Stomach (tissue), 8 donors: ENCODE measurements at regions not wholly inside any gene's neighbourhood (a gene's known extent, or its start where the extent isn't known, plus 50 kb on each side); places are given as distances from the start of the nearest gene placed in this dataset.

Source experiments
- DNase-seq, 2 donors: peaks; one replicate each; pipeline versions ENCODE4 v3.0.0 to v3.0.0-alpha.2; 2013 to 2019
- H3K27ac ChIP-seq, 5 donors: fragments of 200-600 bp in 4 of 5; sonication (generic) in 4 of 5; one replicate each; pipeline ENCODE4 v1.5.1; 2013 to 2019; ENCODE audit warnings: mild to moderate bottlenecking in 1 of 5, moderate library complexity in 1 of 5
- H3K27me3 ChIP-seq, 3 donors: fragments of 200-600 bp; sonication (generic); one replicate each; pipeline ENCODE4 v1.5.1; 2017 to 2019; ENCODE audit warnings: mixed run types in 1 of 3
- H3K36me3 ChIP-seq, 4 donors: fragments of 200-600 bp; sonication (generic); 1 replicate in 3 of 4; 2 replicates in 1 of 4; pipeline ENCODE4 v1.5.1; 2016 to 2019
- H3K4me1 ChIP-seq, 4 donors: fragments of 200-600 bp; sonication (generic); one replicate each; pipeline ENCODE4 v1.5.1; 2016 to 2019
- H3K4me3 ChIP-seq, 4 donors: fragments of 200-600 bp; sonication (generic) in 3 of 4; one replicate each; pipeline ENCODE4 v1.5.1; 2016 to 2019; ENCODE audit warnings: mild to moderate bottlenecking in 1 of 4
- H3K9me3 ChIP-seq, 4 donors: fragments of 200-600 bp; sonication (generic); one replicate each; pipeline ENCODE4 v1.5.1; 2016 to 2019
- EP300 ChIP-seq: sonication (generic); formaldehyde crosslinking; IDR thresholded peaks from one replicate; pipeline ENCODE4 v1.6.1; 2017; ENCODE audit warnings: antibody characterized with exemption
- POLR2A ChIP-seq, 4 donors: fragments of 450-650 bp; IDR thresholded peaks; one replicate each; pipeline ENCODE4 v1.6.1; 2016; ENCODE audit warnings: antibody characterized with exemption in 4 of 4, control low read depth in 2 of 4, mild to moderate bottlenecking in 1 of 4, moderate library complexity in 1 of 4
- POLR2AphosphoS5 ChIP-seq, 3 donors: sonication (generic); formaldehyde crosslinking; IDR thresholded peaks; one replicate each; pipeline ENCODE4 v1.6.1; 2016; ENCODE audit warnings: antibody characterized with exemption in 3 of 3
- WGBS, 5 donors: extraction: QIAGEN DNeasy Blood & Tissue Kit in 3 of 5; methylation state at CpG; one replicate each; pipeline versions ENCODE4 v1.1.5 to v1.1.7; 2013 to 2018; 5-methylcytosine and 5-hydroxymethylcytosine counted together
- intact Hi-C: fragments of 100-400 bp; cut with DNase I; formaldehyde crosslinking; loops from one replicate; pipeline ENCODE4 v1.15.1; 2023; ENCODE audit warnings: low total_unique reads
- TF ChIP-seq, protein P1 (sequence below), 7 experiments: fragments of 450-650 bp in 4 of 7; fragments of 200-600 bp in 3 of 7; sonication (generic) in 3 of 7; IDR thresholded peaks; one replicate each; pipeline ENCODE4 v1.5.1; 2016 to 2019; ENCODE audit warnings: antibody characterized with exemption in 7 of 7, control low read depth in 2 of 7, mild to moderate bottlenecking in 1 of 7
- donor health status: healthy with polysubstance abuse.
- donor health status: Bipolar disorder and iron deficiency.
- donor health status: healthy.

DNA sequence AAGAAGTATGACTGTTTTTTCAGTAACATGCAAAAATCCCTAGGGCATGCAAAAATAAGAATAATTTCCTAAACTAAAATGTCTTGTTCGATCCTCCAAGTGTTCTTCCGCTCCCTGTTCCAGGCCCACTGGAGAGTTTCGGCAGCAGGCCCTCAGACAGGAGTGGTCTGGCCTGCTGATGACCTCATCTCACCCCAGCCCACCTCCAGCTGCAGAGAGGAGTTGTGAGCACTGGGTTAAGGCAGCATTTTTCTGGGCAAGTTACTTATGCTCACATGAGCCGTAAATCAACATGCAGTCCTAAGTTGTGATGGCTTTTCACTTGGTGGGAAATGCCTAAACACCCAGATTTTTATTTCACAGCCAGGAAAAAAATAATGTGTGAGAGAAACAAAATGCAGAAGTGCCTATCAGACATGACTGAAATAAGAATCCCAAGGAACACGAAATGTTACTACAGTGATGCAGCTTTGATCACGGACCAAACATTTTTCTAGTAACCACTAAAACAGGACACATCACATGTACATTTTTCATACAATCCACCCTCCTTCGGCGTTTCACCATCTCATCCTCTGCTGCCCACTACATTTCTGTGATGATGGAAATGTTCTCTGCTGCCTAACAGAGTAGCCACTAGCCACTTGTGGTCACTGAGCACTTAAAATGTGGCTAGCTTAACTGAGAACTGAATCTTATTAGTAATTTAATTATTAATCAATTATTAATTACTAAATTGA lies 153.3 kb upstream of the TBL1X start:
- Histone ChIP-seq H3K9me3 (no peaks in the 10 kb centered on the region), H3K27ac (no peak overlapping the region), H3K27me3 (no peaks in the 10 kb centered on the region), H3K4me3 (no peak overlapping the region), H3K36me3 (no peaks in the 10 kb centered on the region), H3K4me1 (no peaks in the 10 kb centered on the region)
- no peak for DNase-seq
- TF ChIP-seq, protein P1, sequence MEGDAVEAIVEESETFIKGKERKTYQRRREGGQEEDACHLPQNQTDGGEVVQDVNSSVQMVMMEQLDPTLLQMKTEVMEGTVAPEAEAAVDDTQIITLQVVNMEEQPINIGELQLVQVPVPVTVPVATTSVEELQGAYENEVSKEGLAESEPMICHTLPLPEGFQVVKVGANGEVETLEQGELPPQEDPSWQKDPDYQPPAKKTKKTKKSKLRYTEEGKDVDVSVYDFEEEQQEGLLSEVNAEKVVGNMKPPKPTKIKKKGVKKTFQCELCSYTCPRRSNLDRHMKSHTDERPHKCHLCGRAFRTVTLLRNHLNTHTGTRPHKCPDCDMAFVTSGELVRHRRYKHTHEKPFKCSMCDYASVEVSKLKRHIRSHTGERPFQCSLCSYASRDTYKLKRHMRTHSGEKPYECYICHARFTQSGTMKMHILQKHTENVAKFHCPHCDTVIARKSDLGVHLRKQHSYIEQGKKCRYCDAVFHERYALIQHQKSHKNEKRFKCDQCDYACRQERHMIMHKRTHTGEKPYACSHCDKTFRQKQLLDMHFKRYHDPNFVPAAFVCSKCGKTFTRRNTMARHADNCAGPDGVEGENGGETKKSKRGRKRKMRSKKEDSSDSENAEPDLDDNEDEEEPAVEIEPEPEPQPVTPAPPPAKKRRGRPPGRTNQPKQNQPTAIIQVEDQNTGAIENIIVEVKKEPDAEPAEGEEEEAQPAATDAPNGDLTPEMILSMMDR (IDR thresholded peaks at IDR 0.05): no peak
- no peak for TF ChIP-seq POLR2AphosphoS5 (IDR thresholded peaks at IDR 0.05)
- no peak for TF ChIP-seq EP300
- no peak for TF ChIP-seq POLR2A (IDR thresholded peaks at IDR 0.05)
- WGBS, 5 donors: 83 to 91% (median 86%) methylated on average over 8 of the region's 8 CpGs
- intact Hi-C loops: no loop called here

DNA sequence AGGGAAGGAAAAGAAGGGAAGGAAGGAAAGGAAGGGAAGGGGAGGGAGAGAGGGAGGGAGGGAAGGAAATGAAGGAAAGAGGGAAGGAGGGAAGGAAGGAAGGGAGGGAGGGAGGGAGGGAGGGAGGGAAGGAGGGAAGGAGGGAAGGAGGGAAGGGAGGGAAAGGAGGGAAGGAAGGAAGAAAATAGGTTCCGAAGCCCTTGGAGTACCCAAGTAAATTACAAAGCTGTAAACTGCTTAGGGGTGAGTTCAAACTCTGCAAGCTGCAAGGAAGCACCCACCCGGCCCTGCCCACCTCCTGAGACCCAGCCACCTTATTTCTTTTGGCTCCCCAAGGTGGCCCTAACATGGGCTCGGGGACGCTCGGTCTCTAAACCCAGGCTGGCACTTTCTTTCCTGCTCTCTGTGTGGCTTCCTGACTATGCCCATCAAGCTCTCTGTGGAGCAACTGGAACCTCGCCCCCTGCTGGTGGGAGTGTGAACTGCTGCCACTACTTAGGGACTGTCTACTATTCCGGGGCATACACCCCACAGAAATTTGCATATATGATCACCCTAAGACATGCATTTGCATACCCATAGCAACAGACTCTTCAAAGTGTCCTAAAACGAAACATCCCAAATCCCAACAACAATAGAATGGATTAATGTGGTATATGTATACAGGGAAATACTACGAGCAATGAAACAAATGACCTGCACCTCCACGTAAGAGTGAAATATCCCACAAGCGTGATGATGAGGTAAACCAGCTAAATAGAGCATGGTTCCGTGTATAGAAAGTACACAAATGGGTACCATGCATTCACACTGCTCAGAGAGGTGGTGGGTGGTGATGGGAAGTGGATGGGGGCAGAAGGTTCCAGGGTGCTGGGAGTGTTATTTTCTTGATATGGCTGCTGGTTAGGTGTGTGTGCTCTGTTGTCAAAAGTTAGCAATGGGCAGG lies 151.7 kb upstream of the TBL1X start:
- TF ChIP-seq POLR2AphosphoS5 (IDR thresholded peaks at IDR 0.05): no peak
- no peak for TF ChIP-seq EP300
- TF ChIP-seq, protein P1 (IDR thresholded peaks at IDR 0.05): peak in 4 of 7 experiments; percentile 53 to 80 (median 64)
- Histone ChIP-seq H3K4me1 (no peaks in the 10 kb centered on the region), H3K27me3 (no peaks in the 10 kb centered on the region), H3K27ac (no peak overlapping the region), H3K36me3 (no peaks in the 10 kb centered on the region), H3K4me3 (no peak overlapping the region), H3K9me3 (no peaks in the 10 kb centered on the region)
- WGBS, 5 donors: 61 to 86% (median 74%) methylated on average over 5 to 12 of the region's 12 CpGs
- intact Hi-C loops: no loop called here
- DNase-seq: peak; percentile 32 to 66

DNA sequence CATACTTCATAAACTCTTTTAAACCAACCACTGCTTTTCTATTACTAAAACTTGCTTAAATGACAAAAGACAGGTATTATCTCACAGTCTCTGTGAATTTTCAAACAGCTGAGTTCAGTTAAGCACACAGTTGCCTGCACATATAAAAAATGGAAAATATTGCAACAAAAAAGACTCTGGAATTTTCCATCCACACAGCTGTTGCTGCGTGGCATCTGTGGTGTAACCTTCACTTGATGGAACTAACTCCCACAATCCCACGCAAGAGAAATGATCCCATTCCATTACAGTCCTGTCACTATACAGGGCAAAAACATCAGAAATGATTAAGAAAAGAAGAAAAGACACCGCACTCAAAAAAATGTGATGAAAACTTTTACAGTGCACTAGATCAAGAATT lies 149.8 kb upstream of the TBL1X start:
- WGBS, 5 donors: 82 to 92% (median 87%) methylated on average over 3 of the region's 3 CpGs
- no peaks in the 10 kb centered on the region for H3K27me3 ChIP-seq
- H3K27ac ChIP-seq: peak overlapping the region in 1 of 5 donors; percentile 70
- no peaks in the 10 kb centered on the region for H3K9me3 ChIP-seq
- intact Hi-C loops: no loop called here
- no peak overlapping the region for H3K4me3 ChIP-seq
- no peak for TF ChIP-seq POLR2A (IDR thresholded peaks at IDR 0.05)
- TF ChIP-seq POLR2AphosphoS5 (IDR thresholded peaks at IDR 0.05): no peak
- TF ChIP-seq, protein P1 (IDR thresholded peaks at IDR 0.05): no peak
- no peak for TF ChIP-seq EP300
- no peaks in the 10 kb centered on the region for H3K4me1 ChIP-seq
- H3K36me3 ChIP-seq: no peaks in the 10 kb centered on the region
- no peak for DNase-seq

DNA sequence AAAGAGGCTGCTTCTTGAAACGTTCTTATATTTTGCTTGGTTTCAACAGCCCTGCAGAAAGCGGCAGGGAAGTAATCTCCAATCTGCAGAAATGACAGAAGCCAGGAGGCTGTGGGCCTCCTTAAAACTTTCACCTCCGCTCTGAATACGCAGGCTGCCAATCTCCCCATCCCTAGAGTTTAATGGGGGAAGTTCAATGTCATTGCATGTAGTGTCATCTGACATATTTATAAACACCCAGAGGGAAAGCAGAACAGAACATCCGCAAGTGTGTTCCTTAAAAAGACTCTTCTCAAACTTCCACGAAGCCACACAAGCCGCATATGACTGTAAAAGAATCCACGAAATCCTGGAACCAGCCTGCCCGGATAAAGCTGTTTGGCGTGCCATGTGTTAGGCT lies 148.8 kb upstream of the TBL1X start:
- H3K9me3 ChIP-seq: no peaks in the 10 kb centered on the region
- H3K36me3 ChIP-seq: no peaks in the 10 kb centered on the region
- TF ChIP-seq POLR2A (IDR thresholded peaks at IDR 0.05): no peak
- TF ChIP-seq, protein P1 (IDR thresholded peaks at IDR 0.05): no peak
- no peak for TF ChIP-seq POLR2AphosphoS5 (IDR thresholded peaks at IDR 0.05)
- H3K27ac ChIP-seq: peak overlapping the region in 1 of 5 donors; percentile 70
- intact Hi-C loops: no loop called here
- no peak overlapping the region for H3K4me3 ChIP-seq
- H3K27me3 ChIP-seq: no peaks in the 10 kb centered on the region
- DNase-seq: peak in 1 of 2 donors; percentile 36
- WGBS, 5 donors: 61 to 84% (median 82%) methylated on average over 8 to 10 of the region's 10 CpGs
- H3K4me1 ChIP-seq: no peaks in the 10 kb centered on the region
